WTC11 (cell line): ENCODE measurements at regions not wholly inside any gene's neighbourhood (a gene's known extent, or its start where the extent isn't known, plus 50 kb on each side); places are given as distances from the start of the nearest gene placed in this dataset.

Experiments
- ATAC-seq: fragments of 200-7000 bp; cut with Tn5 transposase; 2 replicates; pipeline ENCODE4 v1.10.0; 2021; ENCODE audit warnings: mild to moderate bottlenecking, moderate library complexity
- CTCF ChIA-PET: fragments of 300-600 bp; sonication (Branson Sonifier 250); formaldehyde crosslinking; loops from one replicate; lab custom pipeline; 2021; ENCODE audit warnings: antibody characterized with exemption; lab: Charles Lee
- POLR2A ChIA-PET: fragments of 350-600 bp; sonication (Branson Sonifier 250); formaldehyde crosslinking; loops from one replicate; lab custom pipeline; 2021; ENCODE audit warnings: antibody characterized with exemption; lab: Charles Lee
- DNase-seq: peaks from one replicate; pipeline ENCODE4 v3.0.0; 2021; ENCODE audit warnings: low spot score
- H3K27ac Mint-ChIP-seq: 2 replicates; pipeline ENCODE4 v1.8.0; 2021; ENCODE audit warnings: mixed read lengths
- H3K27me3 Mint-ChIP-seq: 2 replicates; pipeline ENCODE4 v1.8.0; 2021; ENCODE audit warnings: low read depth, mild to moderate bottlenecking, moderate library complexity, mixed read lengths
- H3K36me3 Mint-ChIP-seq: 2 replicates; pipeline ENCODE4 v1.8.0; 2021; ENCODE audit warnings: mixed read lengths
- H3K4me1 Mint-ChIP-seq: 2 replicates; pipeline ENCODE4 v1.8.0; 2022; ENCODE audit warnings: mixed read lengths
- H3K4me3 Mint-ChIP-seq: 2 replicates; pipeline ENCODE4 v1.8.0; 2021; ENCODE audit warnings: mild to moderate bottlenecking, moderate library complexity, mixed read lengths
- H3K9me3 Mint-ChIP-seq: 2 replicates; pipeline ENCODE4 v1.8.0; 2021; ENCODE audit warnings: mixed read lengths
- AFF4 ChIP-seq: sonication (generic); formaldehyde crosslinking; IDR thresholded peaks from 2 replicates; pipeline ENCODE4 v1.8.1; 2023; ENCODE audit warnings: mild to moderate bottlenecking, missing genetic modification reagents, borderline replicate concordance
- ESRRA ChIP-seq: sonication (generic); formaldehyde crosslinking; IDR thresholded peaks from 2 replicates; pipeline ENCODE4 v1.8.1; 2022; ENCODE audit warnings: mild to moderate bottlenecking, missing genetic modification reagents, borderline replicate concordance
- FOXP1 ChIP-seq: sonication (generic); formaldehyde crosslinking; IDR thresholded peaks from 2 replicates; pipeline ENCODE4 v1.8.0; 2022; ENCODE audit warnings: missing genetic modification reagents, mild to moderate bottlenecking, moderate library complexity, borderline replicate concordance
- GABPB1 ChIP-seq: sonication (generic); formaldehyde crosslinking; IDR thresholded peaks from 2 replicates; pipeline ENCODE4 v1.8.1; 2023; ENCODE audit warnings: mild to moderate bottlenecking, missing genetic modification reagents
- GTF2I ChIP-seq: fragments of 250-450 bp; sonication (Bioruptor Pico); conservative IDR thresholded peaks from 2 replicates; pipeline ENCODE4 v1.4.0; 2021; ENCODE audit warnings: mild to moderate bottlenecking
- KAT7 ChIP-seq: sonication (generic); formaldehyde crosslinking; IDR thresholded peaks from 2 replicates; pipeline ENCODE4 v1.8.1; 2023; ENCODE audit warnings: missing genetic modification reagents, mild to moderate bottlenecking, borderline replicate concordance
- NFATC4 ChIP-seq: fragments of 250-450 bp; sonication (Bioruptor Pico); IDR thresholded peaks from 2 replicates; pipeline ENCODE4 v1.9.0; 2021; ENCODE audit warnings: mild to moderate bottlenecking
- NR1H2 ChIP-seq: sonication (generic); formaldehyde crosslinking; IDR thresholded peaks from 2 replicates; pipeline ENCODE4 v1.9.0; 2021; ENCODE audit warnings: mild to moderate bottlenecking, moderate library complexity, missing genetic modification reagents
- SMAD3 ChIP-seq: sonication (generic); formaldehyde crosslinking; IDR thresholded peaks from 2 replicates; pipeline ENCODE4 v1.8.0; 2022; ENCODE audit warnings: missing genetic modification reagents, mild to moderate bottlenecking, borderline replicate concordance
- TEAD1 ChIP-seq: sonication (generic); formaldehyde crosslinking; IDR thresholded peaks from 2 replicates; pipeline ENCODE4 v1.8.0; 2022; ENCODE audit warnings: mild to moderate bottlenecking, missing genetic modification reagents
- ZNF232 ChIP-seq: sonication (generic); formaldehyde crosslinking; IDR thresholded peaks from 2 replicates; pipeline ENCODE4 v1.8.0; 2022; ENCODE audit warnings: mild to moderate bottlenecking, missing genetic modification reagents
- ZNF423 ChIP-seq: fragments of 250-450 bp; sonication (Bioruptor Pico); IDR thresholded peaks from 2 replicates; pipeline ENCODE4 v2.1.2; 2022; ENCODE audit warnings: mild to moderate bottlenecking, moderate library complexity
- TF ChIP-seq, protein P1 (sequence below): sonication (generic); formaldehyde crosslinking; IDR thresholded peaks from 2 replicates; pipeline ENCODE4 v1.8.1; 2023; ENCODE audit warnings: mild to moderate bottlenecking, missing genetic modification reagents
- TF ChIP-seq, protein P2 (sequence below): sonication (generic); formaldehyde crosslinking; IDR thresholded peaks from 2 replicates; pipeline ENCODE4 v1.8.1; 2023; ENCODE audit warnings: mild to moderate bottlenecking, missing genetic modification reagents, moderate library complexity

DNA sequence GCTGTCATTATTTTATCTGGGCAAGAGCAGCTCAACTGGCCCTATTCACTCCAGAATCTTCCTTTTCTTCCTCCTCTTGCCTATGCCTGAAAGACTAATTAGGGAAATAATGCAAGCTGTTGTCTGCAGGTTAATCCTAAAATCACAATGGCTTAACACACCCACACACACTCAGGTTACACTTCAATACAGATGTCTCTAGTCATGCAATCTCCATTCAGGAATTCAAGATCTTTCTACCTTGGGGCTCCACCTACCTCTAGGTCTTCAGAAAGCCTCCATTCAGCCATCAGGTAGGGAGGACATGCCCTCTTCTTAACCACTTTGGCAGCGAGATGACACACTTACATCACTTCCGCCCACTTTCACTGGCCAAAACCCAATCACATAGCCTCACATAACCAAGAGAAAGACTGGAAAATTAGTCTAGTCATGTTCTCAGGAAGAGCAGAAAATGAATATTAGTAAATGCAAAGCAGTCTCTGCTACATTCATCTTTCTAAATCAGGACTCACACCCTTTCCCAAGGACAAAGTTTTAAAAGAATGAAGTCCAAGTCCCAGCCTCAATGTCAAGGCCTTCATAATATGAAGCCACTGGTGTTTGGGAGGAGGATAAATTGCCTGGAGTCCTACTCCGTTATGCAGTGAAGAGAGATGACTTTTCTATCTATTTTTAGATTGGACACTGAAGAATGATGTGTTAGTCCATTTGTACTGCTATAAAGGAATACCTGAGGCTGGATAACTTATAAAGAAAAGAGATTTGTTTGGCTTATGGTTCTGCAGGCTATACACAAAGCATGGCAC, 428.1 kb downstream of the EFNA5 start:
- peaks cover 12% of the 10 kb centered on the region for H3K4me1 Mint-ChIP-seq
- no peak overlapping the region for H3K4me3 Mint-ChIP-seq
- no peaks in the 10 kb centered on the region for H3K27me3 Mint-ChIP-seq
- DNase-seq = no peak
- H3K27ac Mint-ChIP-seq = no peak overlapping the region
- CTCF ChIA-PET = no interaction called here
- POLR2A ChIA-PET = no interaction called here
- TF ChIP-seq ZNF423 (CRISPR knock-in tag) = no peak
- TF ChIP-seq NFATC4 (CRISPR knock-in tag) = no peak
- ATAC-seq = peak; percentile 81
- H3K9me3 Mint-ChIP-seq = peaks cover 6% of the 10 kb centered on the region; the same call in 1 of the 2 replicates
- H3K36me3 Mint-ChIP-seq = no peaks in the 10 kb centered on the region

DNA sequence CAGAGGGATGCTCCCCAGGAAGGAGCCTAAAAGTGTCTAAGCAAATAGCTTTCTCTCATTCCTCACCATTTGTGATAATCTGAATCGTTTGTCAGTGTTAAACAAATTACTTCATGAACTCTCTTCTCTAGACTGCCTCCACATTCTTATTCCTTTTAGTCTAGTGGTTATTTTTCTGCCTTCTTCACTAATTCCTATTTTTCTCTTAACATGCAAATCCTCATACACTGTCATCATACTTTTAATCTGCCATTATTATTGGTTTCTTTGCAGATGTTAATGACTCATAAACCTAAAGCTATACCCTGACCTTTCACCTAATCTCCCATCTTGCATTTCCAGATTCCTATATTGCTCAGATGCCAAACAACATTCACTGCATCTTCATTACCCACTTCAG, 428.9 kb downstream of the EFNA5 start:
- CTCF ChIA-PET = no interaction called here
- TF ChIP-seq GABPB1 (CRISPR knock-in tag) (no peak), ZNF232 (CRISPR knock-in tag) (no peak), NR1H2 (CRISPR knock-in tag) (no peak), FOXP1 (no peak), AFF4 (no peak), ESRRA (no peak), KAT7 (no peak), ZNF423 (CRISPR knock-in tag) (no peak)
- TF ChIP-seq, protein P1, sequence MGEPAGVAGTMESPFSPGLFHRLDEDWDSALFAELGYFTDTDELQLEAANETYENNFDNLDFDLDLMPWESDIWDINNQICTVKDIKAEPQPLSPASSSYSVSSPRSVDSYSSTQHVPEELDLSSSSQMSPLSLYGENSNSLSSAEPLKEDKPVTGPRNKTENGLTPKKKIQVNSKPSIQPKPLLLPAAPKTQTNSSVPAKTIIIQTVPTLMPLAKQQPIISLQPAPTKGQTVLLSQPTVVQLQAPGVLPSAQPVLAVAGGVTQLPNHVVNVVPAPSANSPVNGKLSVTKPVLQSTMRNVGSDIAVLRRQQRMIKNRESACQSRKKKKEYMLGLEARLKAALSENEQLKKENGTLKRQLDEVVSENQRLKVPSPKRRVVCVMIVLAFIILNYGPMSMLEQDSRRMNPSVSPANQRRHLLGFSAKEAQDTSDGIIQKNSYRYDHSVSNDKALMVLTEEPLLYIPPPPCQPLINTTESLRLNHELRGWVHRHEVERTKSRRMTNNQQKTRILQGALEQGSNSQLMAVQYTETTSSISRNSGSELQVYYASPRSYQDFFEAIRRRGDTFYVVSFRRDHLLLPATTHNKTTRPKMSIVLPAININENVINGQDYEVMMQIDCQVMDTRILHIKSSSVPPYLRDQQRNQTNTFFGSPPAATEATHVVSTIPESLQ (CRISPR knock-in tag) = no peak
- TF ChIP-seq, protein P2, sequence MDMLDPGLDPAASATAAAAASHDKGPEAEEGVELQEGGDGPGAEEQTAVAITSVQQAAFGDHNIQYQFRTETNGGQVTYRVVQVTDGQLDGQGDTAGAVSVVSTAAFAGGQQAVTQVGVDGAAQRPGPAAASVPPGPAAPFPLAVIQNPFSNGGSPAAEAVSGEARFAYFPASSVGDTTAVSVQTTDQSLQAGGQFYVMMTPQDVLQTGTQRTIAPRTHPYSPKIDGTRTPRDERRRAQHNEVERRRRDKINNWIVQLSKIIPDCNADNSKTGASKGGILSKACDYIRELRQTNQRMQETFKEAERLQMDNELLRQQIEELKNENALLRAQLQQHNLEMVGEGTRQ (CRISPR knock-in tag) = no peak
- TF ChIP-seq, all 79 proteins: peak for 0
- Mint-ChIP-seq H3K27me3 (no peaks in the 10 kb centered on the region), H3K4me1 (peaks cover 11% of the 10 kb centered on the region), H3K9me3 (peaks cover 6% of the 10 kb centered on the region; the same call in 1 of the 2 replicates), H3K4me3 (no peak overlapping the region), H3K36me3 (no peaks in the 10 kb centered on the region), H3K27ac (no peak overlapping the region)
- ATAC-seq (no peak), DNase-seq (no peak)
- POLR2A ChIA-PET = no interaction called here

GRCh38 chr5:107235167-107235566, 435.6 kb downstream of the EFNA5 start:
- no peak for ATAC-seq
- TF ChIP-seq TEAD1 (CRISPR knock-in tag) (no peak), GTF2I (CRISPR knock-in tag) (no peak), SMAD3 (no peak)
- peaks cover 18% of the 10 kb centered on the region for H3K4me1 Mint-ChIP-seq
- peaks cover 6% of the 10 kb centered on the region; the same call in 1 of the 2 replicates for H3K9me3 Mint-ChIP-seq
- H3K27me3 Mint-ChIP-seq = no peaks in the 10 kb centered on the region
- H3K4me3 Mint-ChIP-seq = no peak overlapping the region
- POLR2A ChIA-PET = no interaction called here
- no peaks in the 10 kb centered on the region for H3K36me3 Mint-ChIP-seq
- no peak overlapping the region for H3K27ac Mint-ChIP-seq
- CTCF ChIA-PET = interaction anchor here (1.3 to 2.4 kb wide), 2 partner anchors 13 to 337 kb away, joined by 4 to 12 read pairs; no protein-coding TSS in a partner anchor
- DNase-seq = no peak
